Right lobe of liver (tissue), 4 donors: ENCODE measurements at regions not wholly inside any gene's neighbourhood (a gene's known extent, or its start where the extent isn't known, plus 50 kb on each side); places are given as distances from the start of the nearest gene placed in this dataset.

ENCODE experiments used
- POLR2A ChIP-seq: fragments of 450-650 bp; IDR thresholded peaks from one replicate; pipeline ENCODE4 v1.6.1; 2017; ENCODE audit warnings: antibody characterized with exemption, mild to moderate bottlenecking
- TF ChIP-seq, protein P1 (sequence below), 4 donors: fragments of 200-600 bp in 3 of 4; fragments of 450-650 bp in 1 of 4; IDR thresholded peaks; one replicate each; pipeline versions ENCODE4 v1.5.1 to v1.8.0; 2016 to 2022; ENCODE audit warnings: antibody characterized with exemption in 4 of 4, mild to moderate bottlenecking in 2 of 4
- donor health status: DM: no; HTN: no; CAD: no.
- donor health status: DM: no; HTN: no; CAD: no.
- donor health status: DM: no; HTN: yes; CAD: no.

DNA sequence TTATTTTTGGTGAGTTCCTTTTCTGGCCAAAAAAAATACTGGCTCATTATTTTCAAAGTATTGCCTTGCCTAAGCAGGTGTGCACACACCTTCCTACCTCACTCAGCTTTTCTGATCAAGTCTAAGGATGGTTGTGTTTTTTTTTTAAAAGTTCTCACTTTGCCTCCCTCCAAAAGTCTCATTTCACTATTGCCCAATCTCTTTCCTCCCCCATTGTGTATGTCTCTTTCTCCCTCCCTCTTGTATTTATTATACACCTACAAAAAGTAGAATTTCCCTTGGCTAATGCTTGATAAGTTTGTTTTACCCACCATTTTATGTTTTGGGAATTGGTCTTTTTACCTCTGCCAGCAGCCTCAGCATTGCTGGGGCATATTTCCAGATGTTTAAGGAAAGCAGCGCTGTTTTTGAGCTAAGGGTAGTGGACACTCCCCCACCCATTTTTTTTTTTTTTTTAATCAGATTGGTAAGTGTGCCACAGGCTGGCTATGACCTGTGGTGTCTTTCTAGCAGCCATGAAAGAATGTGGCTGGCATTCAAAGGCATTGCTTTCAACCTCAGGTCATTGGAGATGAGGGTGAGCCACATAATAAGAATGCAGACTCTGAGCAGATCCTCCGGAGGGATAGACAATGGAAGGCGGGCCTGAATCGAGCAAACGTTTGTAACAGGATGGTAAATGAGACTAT is 668.6 kb downstream of the UTRN start:
- TF ChIP-seq, protein P1, sequence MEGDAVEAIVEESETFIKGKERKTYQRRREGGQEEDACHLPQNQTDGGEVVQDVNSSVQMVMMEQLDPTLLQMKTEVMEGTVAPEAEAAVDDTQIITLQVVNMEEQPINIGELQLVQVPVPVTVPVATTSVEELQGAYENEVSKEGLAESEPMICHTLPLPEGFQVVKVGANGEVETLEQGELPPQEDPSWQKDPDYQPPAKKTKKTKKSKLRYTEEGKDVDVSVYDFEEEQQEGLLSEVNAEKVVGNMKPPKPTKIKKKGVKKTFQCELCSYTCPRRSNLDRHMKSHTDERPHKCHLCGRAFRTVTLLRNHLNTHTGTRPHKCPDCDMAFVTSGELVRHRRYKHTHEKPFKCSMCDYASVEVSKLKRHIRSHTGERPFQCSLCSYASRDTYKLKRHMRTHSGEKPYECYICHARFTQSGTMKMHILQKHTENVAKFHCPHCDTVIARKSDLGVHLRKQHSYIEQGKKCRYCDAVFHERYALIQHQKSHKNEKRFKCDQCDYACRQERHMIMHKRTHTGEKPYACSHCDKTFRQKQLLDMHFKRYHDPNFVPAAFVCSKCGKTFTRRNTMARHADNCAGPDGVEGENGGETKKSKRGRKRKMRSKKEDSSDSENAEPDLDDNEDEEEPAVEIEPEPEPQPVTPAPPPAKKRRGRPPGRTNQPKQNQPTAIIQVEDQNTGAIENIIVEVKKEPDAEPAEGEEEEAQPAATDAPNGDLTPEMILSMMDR (IDR thresholded peaks at IDR 0.05), result no peak
- TF ChIP-seq POLR2A, result no peak
